ENCODE measurements at regions not wholly inside any gene's neighbourhood (a gene's known extent, or its start where the extent isn't known, plus 50 kb on each side); places are given as distances from the start of the nearest gene placed in this dataset.
"Not testable (repeated sequence)": the region's sequence is repeated elsewhere in the genome, so short reads cannot be mapped to it uniquely, and the experiment has no call there.

- Histone ChIP-seq H3K9me3 (ENCODE audit: control insufficient read depth, low read depth, low read length) (no peaks in the 10 kb centered on the region), H3K36me3 (ENCODE audit: control insufficient read depth, low read depth, low read length) (no peaks in the 10 kb centered on the region), H3K27ac (ENCODE audit: low read length) (no peak overlapping the region), H3K27me3 (ENCODE audit: control insufficient read depth, insufficient read depth, low read length) (no peaks in the 10 kb centered on the region), H3K9ac (ENCODE audit: low read length) (no peak overlapping the region), H3K4me1 (ENCODE audit: control insufficient read depth, low read depth, low read length) (peaks cover 5% of the 10 kb centered on the region), H3K4me3 (ENCODE audit: low read length) (no peak overlapping the region)
These were observed 69.6 kb upstream of the FAM174B start for GRCh38 chr15:92725171-92725570.

- Histone ChIP-seq H3K36me3 (ENCODE audit: control insufficient read depth, low read depth, low read length) (no peaks in the 10 kb centered on the region), H3K9ac (ENCODE audit: low read length) (no peak overlapping the region), H3K9me3 (ENCODE audit: control insufficient read depth, low read depth, low read length) (no peaks in the 10 kb centered on the region), H3K4me3 (ENCODE audit: low read length) (no peak overlapping the region), H3K4me1 (ENCODE audit: control insufficient read depth, low read depth, low read length) (peaks cover 5% of the 10 kb centered on the region), H3K27ac (ENCODE audit: low read length) (no peak overlapping the region), H3K27me3 (ENCODE audit: control insufficient read depth, insufficient read depth, low read length) (no peaks in the 10 kb centered on the region)
These were observed 72.7 kb upstream of the FAM174B start for GRCh38 chr15:92728266-92728665.

GRCh38 chr15:92733090-92733933, 77.7 kb upstream of the FAM174B start:
- Histone ChIP-seq H3K4me3 (ENCODE audit: low read length) (peak overlapping the region; percentile 50), H3K9ac (ENCODE audit: low read length) (peak overlapping the region; percentile 13)

GRCh38 chr15:92733934-92734521, 78.5 kb upstream of the FAM174B start:
- H3K36me3 ChIP-seq (ENCODE audit: control insufficient read depth, low read depth, low read length), result no peaks in the 10 kb centered on the region
- H3K4me1 ChIP-seq (ENCODE audit: control insufficient read depth, low read depth, low read length), result no peaks in the 10 kb centered on the region
- H3K9ac ChIP-seq (ENCODE audit: low read length), result peak overlapping the region; percentile 14
- no peaks in the 10 kb centered on the region for H3K9me3 ChIP-seq (ENCODE audit: control insufficient read depth, low read depth, low read length)
- H3K4me3 ChIP-seq (ENCODE audit: low read length), result peak overlapping the region; percentile 50
- H3K27ac ChIP-seq (ENCODE audit: low read length), result peak overlapping the region; percentile 13
- no peaks in the 10 kb centered on the region for H3K27me3 ChIP-seq (ENCODE audit: control insufficient read depth, insufficient read depth, low read length)

More at GRCh38 chr15:92733090-92733933, 77.7 kb upstream of the FAM174B start:
- H3K9me3 ChIP-seq (ENCODE audit: control insufficient read depth, low read depth, low read length), result no peaks in the 10 kb centered on the region
- H3K27me3 ChIP-seq (ENCODE audit: control insufficient read depth, insufficient read depth, low read length), result no peaks in the 10 kb centered on the region
- no peaks in the 10 kb centered on the region for H3K4me1 ChIP-seq (ENCODE audit: control insufficient read depth, low read depth, low read length)
- peak overlapping the region; percentile 13 for H3K27ac ChIP-seq (ENCODE audit: low read length)
- no peaks in the 10 kb centered on the region for H3K36me3 ChIP-seq (ENCODE audit: control insufficient read depth, low read depth, low read length)

GRCh38 chr15:92739246-92739645, 83.7 kb upstream of the FAM174B start:
- peaks cover 11% of the 10 kb centered on the region for H3K4me1 ChIP-seq (ENCODE audit: control insufficient read depth, low read depth, low read length)
- H3K36me3 ChIP-seq (ENCODE audit: control insufficient read depth, low read depth, low read length); H3K27ac ChIP-seq (ENCODE audit: low read length); H3K4me3 ChIP-seq (ENCODE audit: low read length); H3K9ac ChIP-seq (ENCODE audit: low read length); H3K27me3 ChIP-seq (ENCODE audit: control insufficient read depth, insufficient read depth, low read length); H3K9me3 ChIP-seq (ENCODE audit: control insufficient read depth, low read depth, low read length): not testable (repeated sequence)

GRCh38 chr15:92745845-92746271, 90.3 kb upstream of the FAM174B start:
- peaks cover 11% of the 10 kb centered on the region for H3K4me1 ChIP-seq (ENCODE audit: control insufficient read depth, low read depth, low read length)
- H3K9me3 ChIP-seq (ENCODE audit: control insufficient read depth, low read depth, low read length), result no peaks in the 10 kb centered on the region
- H3K9ac ChIP-seq (ENCODE audit: low read length), result no peak overlapping the region
- H3K4me3 ChIP-seq (ENCODE audit: low read length), result no peak overlapping the region
- no peak overlapping the region for H3K27ac ChIP-seq (ENCODE audit: low read length)
- no peaks in the 10 kb centered on the region for H3K36me3 ChIP-seq (ENCODE audit: control insufficient read depth, low read depth, low read length)
- no peaks in the 10 kb centered on the region for H3K27me3 ChIP-seq (ENCODE audit: control insufficient read depth, insufficient read depth, low read length)

GRCh38 chr15:92747047-92747446, 91.5 kb upstream of the FAM174B start:
- Histone ChIP-seq H3K4me1 (ENCODE audit: control insufficient read depth, low read depth, low read length) (peaks cover 11% of the 10 kb centered on the region), H3K9ac (ENCODE audit: low read length) (no peak overlapping the region), H3K27me3 (ENCODE audit: control insufficient read depth, insufficient read depth, low read length) (no peaks in the 10 kb centered on the region), H3K27ac (ENCODE audit: low read length) (no peak overlapping the region), H3K9me3 (ENCODE audit: control insufficient read depth, low read depth, low read length) (no peaks in the 10 kb centered on the region), H3K36me3 (ENCODE audit: control insufficient read depth, low read depth, low read length) (no peaks in the 10 kb centered on the region), H3K4me3 (ENCODE audit: low read length) (no peak overlapping the region)

- Histone ChIP-seq H3K27me3 (ENCODE audit: control insufficient read depth, insufficient read depth, low read length) (no peaks in the 10 kb centered on the region), H3K9ac (ENCODE audit: low read length) (no peak overlapping the region), H3K36me3 (ENCODE audit: control insufficient read depth, low read depth, low read length) (no peaks in the 10 kb centered on the region), H3K4me3 (ENCODE audit: low read length) (no peak overlapping the region), H3K9me3 (ENCODE audit: control insufficient read depth, low read depth, low read length) (no peaks in the 10 kb centered on the region), H3K4me1 (ENCODE audit: control insufficient read depth, low read depth, low read length) (no peaks in the 10 kb centered on the region), H3K27ac (ENCODE audit: low read length) (no peak overlapping the region)
These were observed 93.6 kb upstream of the FAM174B start for GRCh38 chr15:92749216-92749615.

- no peak overlapping the region for H3K27ac ChIP-seq (ENCODE audit: low read length)
- H3K9ac ChIP-seq (ENCODE audit: low read length), result no peak overlapping the region
- no peaks in the 10 kb centered on the region for H3K9me3 ChIP-seq (ENCODE audit: control insufficient read depth, low read depth, low read length)
- no peak overlapping the region for H3K4me3 ChIP-seq (ENCODE audit: low read length)
- H3K36me3 ChIP-seq (ENCODE audit: control insufficient read depth, low read depth, low read length), result no peaks in the 10 kb centered on the region
- H3K27me3 ChIP-seq (ENCODE audit: control insufficient read depth, insufficient read depth, low read length), result no peaks in the 10 kb centered on the region
- H3K4me1 ChIP-seq (ENCODE audit: control insufficient read depth, low read depth, low read length), result no peaks in the 10 kb centered on the region
These were observed 94.4 kb upstream of the FAM174B start for GRCh38 chr15:92749946-92750345.

GRCh38 chr15:92751528-92751927, 96.0 kb upstream of the FAM174B start:
- no peaks in the 10 kb centered on the region for H3K27me3 ChIP-seq (ENCODE audit: control insufficient read depth, insufficient read depth, low read length)
- H3K4me1 ChIP-seq (ENCODE audit: control insufficient read depth, low read depth, low read length), result no peaks in the 10 kb centered on the region
- no peak overlapping the region for H3K4me3 ChIP-seq (ENCODE audit: low read length)
- H3K36me3 ChIP-seq (ENCODE audit: control insufficient read depth, low read depth, low read length), result no peaks in the 10 kb centered on the region
- H3K9ac ChIP-seq (ENCODE audit: low read length), result no peak overlapping the region
- no peaks in the 10 kb centered on the region for H3K9me3 ChIP-seq (ENCODE audit: control insufficient read depth, low read depth, low read length)
- H3K27ac ChIP-seq (ENCODE audit: low read length), result no peak overlapping the region

- no peak overlapping the region for H3K9ac ChIP-seq (ENCODE audit: low read length)
- no peaks in the 10 kb centered on the region for H3K9me3 ChIP-seq (ENCODE audit: control insufficient read depth, low read depth, low read length)
- no peak overlapping the region for H3K27ac ChIP-seq (ENCODE audit: low read length)
- no peaks in the 10 kb centered on the region for H3K36me3 ChIP-seq (ENCODE audit: control insufficient read depth, low read depth, low read length)
- H3K27me3 ChIP-seq (ENCODE audit: control insufficient read depth, insufficient read depth, low read length), result no peaks in the 10 kb centered on the region
- H3K4me1 ChIP-seq (ENCODE audit: control insufficient read depth, low read depth, low read length), result no peaks in the 10 kb centered on the region
- no peak overlapping the region for H3K4me3 ChIP-seq (ENCODE audit: low read length)
These were observed 98.0 kb upstream of the FAM174B start for GRCh38 chr15:92753591-92753990.

- no peaks in the 10 kb centered on the region for H3K36me3 ChIP-seq (ENCODE audit: control insufficient read depth, low read depth, low read length)
- H3K27me3 ChIP-seq (ENCODE audit: control insufficient read depth, insufficient read depth, low read length), result no peaks in the 10 kb centered on the region
- H3K27ac ChIP-seq (ENCODE audit: low read length), result no peak overlapping the region
- H3K9ac ChIP-seq (ENCODE audit: low read length), result no peak overlapping the region
- H3K4me1 ChIP-seq (ENCODE audit: control insufficient read depth, low read depth, low read length), result no peaks in the 10 kb centered on the region
- H3K9me3 ChIP-seq (ENCODE audit: control insufficient read depth, low read depth, low read length), result no peaks in the 10 kb centered on the region
- no peak overlapping the region for H3K4me3 ChIP-seq (ENCODE audit: low read length)
These were observed 107.9 kb upstream of the FAM174B start for GRCh38 chr15:92763459-92763858.

All from iPS-18a (cell line).